HEK293 (cell line): ENCODE measurements at regions not wholly inside any gene's neighbourhood (a gene's known extent, or its start where the extent isn't known, plus 50 kb on each side); places are given as distances from the start of the nearest gene placed in this dataset.
"Not testable (repeated sequence)": the region's sequence is repeated elsewhere in the genome, so short reads cannot be mapped to it uniquely, and the experiment has no call there.

ENCODE experiments used
- CTCF ChIA-PET: fragments of 350-600 bp; formaldehyde crosslinking; extraction: SDS; loops from one replicate; lab custom pipeline; 2021; ENCODE audit warnings: antibody characterized with exemption; lab: Yijun Ruan, JAX
- POLR2A ChIA-PET: fragments of 300-600 bp; formaldehyde crosslinking; extraction: SDS; loops from one replicate; lab custom pipeline; 2020; ENCODE audit warnings: antibody characterized with exemption, inconsistent platforms; lab: Yijun Ruan, JAX
- H3K27ac ChIP-seq: fragments of 200-500 bp; sonication (Bioruptor generic); 2 replicates; pipeline ENCODE4 v1.5.1; 2014; ENCODE audit warnings: low read depth, low read length, control low read depth, inconsistent platforms; ENCODE audit errors: extremely low read depth
- H3K36me3 ChIP-seq, 2 experiments: fragments of 200-500 bp in 1 of 2; sonication (Bioruptor generic) in 1 of 2; 1 replicate in 1 of 2; 2 replicates in 1 of 2; pipeline ENCODE4 v1.5.1; 2014 to 2017; ENCODE audit warnings: inconsistent platforms in 2 of 2, low read length in 2 of 2; ENCODE audit not compliant: control insufficient read depth in 2 of 2, insufficient read depth in 1 of 2
- H3K4me1 ChIP-seq: fragments of 200-500 bp; sonication (Bioruptor generic); 2 replicates; pipeline ENCODE4 v1.5.1; 2014; ENCODE audit warnings: mild to moderate bottlenecking, low read length, inconsistent platforms; ENCODE audit not compliant: control insufficient read depth, insufficient read depth
- H3K4me3 ChIP-seq: 2 replicates; pipeline ENCODE4 v1.5.1; 2011; ENCODE audit warnings: low read depth, mild to moderate bottlenecking, control low read depth, low read length, moderate library complexity
- H3K9me3 ChIP-seq: fragments of 200-500 bp; sonication (Bioruptor generic); 2 replicates; pipeline ENCODE4 v1.5.1; 2014; ENCODE audit warnings: low read depth, low read length, inconsistent platforms; ENCODE audit not compliant: control insufficient read depth, insufficient read depth
- MYNN ChIP-seq: fragments of 450-650 bp; formaldehyde crosslinking; IDR thresholded peaks from 2 replicates; pipeline ENCODE4 v1.5.1; 2016; ENCODE audit warnings: missing biosample characterization, missing genetic modification characterization, borderline replicate concordance
- ZBTB8A ChIP-seq: fragments of 450-650 bp; formaldehyde crosslinking; IDR thresholded peaks from 2 replicates; pipeline ENCODE4 v1.5.1; 2016; ENCODE audit warnings: missing biosample characterization, missing genetic modification characterization
- ZNF138 ChIP-seq: fragments of 450-650 bp; formaldehyde crosslinking; IDR thresholded peaks from 2 replicates; pipeline ENCODE4 v1.5.1; 2016; ENCODE audit warnings: missing biosample characterization, missing genetic modification characterization, borderline replicate concordance
- ZNF140 ChIP-seq: fragments of 450-650 bp; formaldehyde crosslinking; IDR thresholded peaks from 2 replicates; pipeline ENCODE4 v1.5.1; 2016; ENCODE audit warnings: missing biosample characterization, missing genetic modification characterization
- ZNF202 ChIP-seq: fragments of 450-650 bp; formaldehyde crosslinking; IDR thresholded peaks from 2 replicates; pipeline ENCODE4 v1.5.1; 2016; ENCODE audit warnings: missing biosample characterization, missing genetic modification characterization, borderline replicate concordance
- ZNF266 ChIP-seq: fragments of 450-650 bp; formaldehyde crosslinking; IDR thresholded peaks from 2 replicates; pipeline ENCODE4 v1.5.1; 2016; ENCODE audit warnings: missing biosample characterization, missing genetic modification characterization, low read depth
- ZNF394 ChIP-seq: fragments of 450-650 bp; formaldehyde crosslinking; IDR thresholded peaks from 2 replicates; pipeline ENCODE4 v1.5.1; 2016; ENCODE audit warnings: missing biosample characterization, missing genetic modification characterization, mild to moderate bottlenecking, moderate library complexity, borderline replicate concordance
- ZNF433 ChIP-seq: fragments of 450-650 bp; formaldehyde crosslinking; IDR thresholded peaks from 2 replicates; pipeline ENCODE4 v1.5.1; 2016; ENCODE audit warnings: missing biosample characterization, missing genetic modification characterization, low read depth
- ZNF510 ChIP-seq: fragments of 450-650 bp; formaldehyde crosslinking; IDR thresholded peaks from 2 replicates; pipeline ENCODE4 v1.5.1; 2018; ENCODE audit warnings: mild to moderate bottlenecking, missing genetic modification characterization, missing biosample characterization; ENCODE audit not compliant: insufficient replicate concordance
- ZNF555 ChIP-seq: fragments of 450-650 bp; formaldehyde crosslinking; conservative IDR thresholded peaks from 2 replicates; pipeline ENCODE4 v1.5.1; 2017; ENCODE audit warnings: missing biosample characterization, mild to moderate bottlenecking, missing genetic modification characterization, inconsistent platforms
- ZNF558 ChIP-seq: fragments of 450-650 bp; formaldehyde crosslinking; IDR thresholded peaks from 2 replicates; pipeline ENCODE4 v1.5.1; 2016; ENCODE audit warnings: missing biosample characterization, missing genetic modification characterization
- ZNF560 ChIP-seq: fragments of 450-650 bp; formaldehyde crosslinking; IDR thresholded peaks from 2 replicates; pipeline ENCODE4 v1.5.1; 2017; ENCODE audit warnings: missing biosample characterization, missing genetic modification characterization, borderline replicate concordance
- ZNF623 ChIP-seq: fragments of 450-650 bp; formaldehyde crosslinking; IDR thresholded peaks from 2 replicates; pipeline ENCODE4 v1.5.1; 2016; ENCODE audit warnings: missing biosample characterization, missing genetic modification characterization
- ZNF629 ChIP-seq: fragments of 450-650 bp; formaldehyde crosslinking; IDR thresholded peaks from 2 replicates; pipeline ENCODE4 v1.5.1; 2017; ENCODE audit warnings: missing biosample characterization, missing genetic modification characterization
- ZNF654 ChIP-seq: fragments of 450-650 bp; formaldehyde crosslinking; IDR thresholded peaks from 2 replicates; pipeline ENCODE4 v1.5.1; 2016; ENCODE audit warnings: low read depth, missing biosample characterization, missing genetic modification characterization
- ZNF664 ChIP-seq: fragments of 450-650 bp; formaldehyde crosslinking; IDR thresholded peaks from 2 replicates; pipeline ENCODE4 v1.5.1; 2016; ENCODE audit warnings: missing biosample characterization, missing genetic modification characterization
- TF ChIP-seq, protein P1 (sequence below): fragments of 450-650 bp; formaldehyde crosslinking; IDR thresholded peaks from 2 replicates; pipeline ENCODE4 v1.5.1; 2016; ENCODE audit warnings: missing biosample characterization, missing genetic modification characterization
- TF ChIP-seq, protein P2 (sequence below): fragments of 450-650 bp; formaldehyde crosslinking; conservative IDR thresholded peaks from 2 replicates; pipeline ENCODE4 v1.5.1; 2016; ENCODE audit warnings: low read depth, missing biosample characterization, missing genetic modification characterization
- TF ChIP-seq, protein P3 (sequence below): fragments of 450-650 bp; formaldehyde crosslinking; IDR thresholded peaks from 2 replicates; pipeline ENCODE4 v1.5.1; 2016; ENCODE audit warnings: missing biosample characterization, missing genetic modification characterization
- TF ChIP-seq, protein P4 (sequence below): fragments of 450-650 bp; formaldehyde crosslinking; conservative IDR thresholded peaks from 2 replicates; pipeline ENCODE4 v1.5.1; 2016; ENCODE audit warnings: low read depth, missing biosample characterization, missing genetic modification characterization

DNA sequence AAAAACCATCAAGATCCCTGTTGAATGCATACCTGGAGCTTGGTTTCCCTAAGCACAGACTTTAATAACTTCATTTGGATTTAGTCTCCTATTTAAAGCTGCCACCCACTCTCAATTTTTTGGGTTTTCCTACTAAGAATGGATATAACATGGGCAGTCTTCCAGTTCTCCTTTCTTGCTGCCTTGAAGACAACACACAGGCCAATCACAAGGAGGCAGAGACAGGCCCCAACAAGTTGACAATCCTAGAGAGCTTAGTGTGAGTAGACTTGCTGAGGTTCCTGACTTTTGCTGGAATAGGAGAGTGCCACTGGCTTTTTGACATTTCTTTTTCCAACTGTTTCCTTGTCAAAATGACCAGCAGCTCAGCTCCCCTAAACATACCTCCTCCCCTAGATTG lies 112.3 kb upstream of the ESR1 start:
- Histone ChIP-seq H3K36me3 (no peaks in the 10 kb centered on the region), H3K4me1 (no peaks in the 10 kb centered on the region), H3K4me3 (no peak overlapping the region), H3K9me3 (no peaks in the 10 kb centered on the region), H3K27ac (no peak overlapping the region)
- ChIA-PET CTCF (interaction anchor here (0.6 to 0.7 kb wide), 4 partner anchors 20 to 1540 kb away, joined by 3 read pairs; no protein-coding TSS in a partner anchor), POLR2A (no interaction called here)
- TF ChIP-seq, protein P1, sequence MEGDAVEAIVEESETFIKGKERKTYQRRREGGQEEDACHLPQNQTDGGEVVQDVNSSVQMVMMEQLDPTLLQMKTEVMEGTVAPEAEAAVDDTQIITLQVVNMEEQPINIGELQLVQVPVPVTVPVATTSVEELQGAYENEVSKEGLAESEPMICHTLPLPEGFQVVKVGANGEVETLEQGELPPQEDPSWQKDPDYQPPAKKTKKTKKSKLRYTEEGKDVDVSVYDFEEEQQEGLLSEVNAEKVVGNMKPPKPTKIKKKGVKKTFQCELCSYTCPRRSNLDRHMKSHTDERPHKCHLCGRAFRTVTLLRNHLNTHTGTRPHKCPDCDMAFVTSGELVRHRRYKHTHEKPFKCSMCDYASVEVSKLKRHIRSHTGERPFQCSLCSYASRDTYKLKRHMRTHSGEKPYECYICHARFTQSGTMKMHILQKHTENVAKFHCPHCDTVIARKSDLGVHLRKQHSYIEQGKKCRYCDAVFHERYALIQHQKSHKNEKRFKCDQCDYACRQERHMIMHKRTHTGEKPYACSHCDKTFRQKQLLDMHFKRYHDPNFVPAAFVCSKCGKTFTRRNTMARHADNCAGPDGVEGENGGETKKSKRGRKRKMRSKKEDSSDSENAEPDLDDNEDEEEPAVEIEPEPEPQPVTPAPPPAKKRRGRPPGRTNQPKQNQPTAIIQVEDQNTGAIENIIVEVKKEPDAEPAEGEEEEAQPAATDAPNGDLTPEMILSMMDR: no peak
- no peak for TF ChIP-seq MYNN (tag by site-specific recombination)

DNA sequence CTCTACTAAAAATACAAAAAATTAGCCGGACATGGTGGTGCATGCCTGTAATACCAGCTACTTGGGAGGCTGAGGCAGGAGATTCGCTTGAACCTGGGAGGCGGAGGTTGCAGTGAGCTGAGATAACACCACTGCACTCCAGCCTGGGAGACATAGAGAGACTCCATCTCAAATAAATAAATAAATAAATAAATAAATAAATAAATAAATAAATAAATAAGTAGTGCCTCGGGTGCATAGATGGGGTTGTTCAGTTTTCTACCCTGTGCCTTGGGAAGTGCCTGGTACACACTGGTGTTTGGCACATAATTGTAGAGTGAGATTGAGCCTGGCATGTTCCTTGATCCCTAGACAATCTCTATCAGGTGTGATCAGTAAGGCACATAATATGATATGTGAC lies 111.2 kb upstream of the ESR1 start:
- H3K4me1 ChIP-seq, POLR2A ChIA-PET, H3K36me3 ChIP-seq, H3K27ac ChIP-seq, H3K4me3 ChIP-seq, H3K9me3 ChIP-seq: not testable (repeated sequence)
- CTCF ChIA-PET: interaction anchor here (1.5 kb wide), 1 partner anchor 9 kb away, joined by 3 read pairs; no protein-coding TSS in a partner anchor
- TF ChIP-seq ZNF629 (tag by site-specific recombination): peak; percentile 29; the same call in 1 of the 2 replicates
- 0 out of 2 replicates have a peak, but pooled peaks have one; percentile 14 for TF ChIP-seq ZNF558 (tag by site-specific recombination)
- TF ChIP-seq ZNF138: peak; percentile 59; the same call in 1 of the 2 replicates
- 0 out of 2 replicates have a peak, but pooled peaks have one; percentile 36 for TF ChIP-seq ZBTB8A
- TF ChIP-seq ZNF654: peak; percentile 19; the same call in 1 of the 2 replicates
- TF ChIP-seq ZNF202 (tag by site-specific recombination): peak; percentile 68; the same call in 1 of the 2 replicates
- TF ChIP-seq ZNF394: peak; percentile 85; the same call in 1 of the 2 replicates
- TF ChIP-seq ZNF266 (tag by site-specific recombination): peak; percentile 38; the same call in 1 of the 2 replicates
- TF ChIP-seq, protein P2, sequence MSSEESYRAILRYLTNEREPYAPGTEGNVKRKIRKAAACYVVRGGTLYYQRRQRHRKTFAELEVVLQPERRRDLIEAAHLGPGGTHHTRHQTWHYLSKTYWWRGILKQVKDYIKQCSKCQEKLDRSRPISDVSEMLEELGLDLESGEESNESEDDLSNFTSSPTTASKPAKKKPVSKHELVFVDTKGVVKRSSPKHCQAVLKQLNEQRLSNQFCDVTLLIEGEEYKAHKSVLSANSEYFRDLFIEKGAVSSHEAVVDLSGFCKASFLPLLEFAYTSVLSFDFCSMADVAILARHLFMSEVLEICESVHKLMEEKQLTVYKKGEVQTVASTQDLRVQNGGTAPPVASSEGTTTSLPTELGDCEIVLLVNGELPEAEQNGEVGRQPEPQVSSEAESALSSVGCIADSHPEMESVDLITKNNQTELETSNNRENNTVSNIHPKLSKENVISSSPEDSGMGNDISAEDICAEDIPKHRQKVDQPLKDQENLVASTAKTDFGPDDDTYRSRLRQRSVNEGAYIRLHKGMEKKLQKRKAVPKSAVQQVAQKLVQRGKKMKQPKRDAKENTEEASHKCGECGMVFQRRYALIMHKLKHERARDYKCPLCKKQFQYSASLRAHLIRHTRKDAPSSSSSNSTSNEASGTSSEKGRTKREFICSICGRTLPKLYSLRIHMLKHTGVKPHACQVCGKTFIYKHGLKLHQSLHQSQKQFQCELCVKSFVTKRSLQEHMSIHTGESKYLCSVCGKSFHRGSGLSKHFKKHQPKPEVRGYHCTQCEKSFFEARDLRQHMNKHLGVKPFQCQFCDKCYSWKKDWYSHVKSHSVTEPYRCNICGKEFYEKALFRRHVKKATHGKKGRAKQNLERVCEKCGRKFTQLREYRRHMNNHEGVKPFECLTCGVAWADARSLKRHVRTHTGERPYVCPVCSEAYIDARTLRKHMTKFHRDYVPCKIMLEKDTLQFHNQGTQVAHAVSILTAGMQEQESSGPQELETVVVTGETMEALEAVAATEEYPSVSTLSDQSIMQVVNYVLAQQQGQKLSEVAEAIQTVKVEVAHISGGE (tag by site-specific recombination): peak; percentile 60; the same call in 1 of the 2 replicates
- TF ChIP-seq ZNF623 (tag by site-specific recombination): peak; percentile 64
- TF ChIP-seq, protein P3, sequence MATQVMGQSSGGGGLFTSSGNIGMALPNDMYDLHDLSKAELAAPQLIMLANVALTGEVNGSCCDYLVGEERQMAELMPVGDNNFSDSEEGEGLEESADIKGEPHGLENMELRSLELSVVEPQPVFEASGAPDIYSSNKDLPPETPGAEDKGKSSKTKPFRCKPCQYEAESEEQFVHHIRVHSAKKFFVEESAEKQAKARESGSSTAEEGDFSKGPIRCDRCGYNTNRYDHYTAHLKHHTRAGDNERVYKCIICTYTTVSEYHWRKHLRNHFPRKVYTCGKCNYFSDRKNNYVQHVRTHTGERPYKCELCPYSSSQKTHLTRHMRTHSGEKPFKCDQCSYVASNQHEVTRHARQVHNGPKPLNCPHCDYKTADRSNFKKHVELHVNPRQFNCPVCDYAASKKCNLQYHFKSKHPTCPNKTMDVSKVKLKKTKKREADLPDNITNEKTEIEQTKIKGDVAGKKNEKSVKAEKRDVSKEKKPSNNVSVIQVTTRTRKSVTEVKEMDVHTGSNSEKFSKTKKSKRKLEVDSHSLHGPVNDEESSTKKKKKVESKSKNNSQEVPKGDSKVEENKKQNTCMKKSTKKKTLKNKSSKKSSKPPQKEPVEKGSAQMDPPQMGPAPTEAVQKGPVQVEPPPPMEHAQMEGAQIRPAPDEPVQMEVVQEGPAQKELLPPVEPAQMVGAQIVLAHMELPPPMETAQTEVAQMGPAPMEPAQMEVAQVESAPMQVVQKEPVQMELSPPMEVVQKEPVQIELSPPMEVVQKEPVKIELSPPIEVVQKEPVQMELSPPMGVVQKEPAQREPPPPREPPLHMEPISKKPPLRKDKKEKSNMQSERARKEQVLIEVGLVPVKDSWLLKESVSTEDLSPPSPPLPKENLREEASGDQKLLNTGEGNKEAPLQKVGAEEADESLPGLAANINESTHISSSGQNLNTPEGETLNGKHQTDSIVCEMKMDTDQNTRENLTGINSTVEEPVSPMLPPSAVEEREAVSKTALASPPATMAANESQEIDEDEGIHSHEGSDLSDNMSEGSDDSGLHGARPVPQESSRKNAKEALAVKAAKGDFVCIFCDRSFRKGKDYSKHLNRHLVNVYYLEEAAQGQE (tag by site-specific recombination): peak; percentile 64; the same call in 1 of the 2 replicates
- peak; percentile 33 for TF ChIP-seq ZNF510 (tag by site-specific recombination)
- TF ChIP-seq ZNF664 (tag by site-specific recombination): peak; percentile 19; the same call in 1 of the 2 replicates
- peak; percentile 66; the same call in 1 of the 2 replicates for TF ChIP-seq ZNF560
- TF ChIP-seq ZNF433 (tag by site-specific recombination): peak; percentile 87
- peak; percentile 72; the same call in 1 of the 2 replicates for TF ChIP-seq ZNF140 (tag by site-specific recombination)
- TF ChIP-seq, protein P4, sequence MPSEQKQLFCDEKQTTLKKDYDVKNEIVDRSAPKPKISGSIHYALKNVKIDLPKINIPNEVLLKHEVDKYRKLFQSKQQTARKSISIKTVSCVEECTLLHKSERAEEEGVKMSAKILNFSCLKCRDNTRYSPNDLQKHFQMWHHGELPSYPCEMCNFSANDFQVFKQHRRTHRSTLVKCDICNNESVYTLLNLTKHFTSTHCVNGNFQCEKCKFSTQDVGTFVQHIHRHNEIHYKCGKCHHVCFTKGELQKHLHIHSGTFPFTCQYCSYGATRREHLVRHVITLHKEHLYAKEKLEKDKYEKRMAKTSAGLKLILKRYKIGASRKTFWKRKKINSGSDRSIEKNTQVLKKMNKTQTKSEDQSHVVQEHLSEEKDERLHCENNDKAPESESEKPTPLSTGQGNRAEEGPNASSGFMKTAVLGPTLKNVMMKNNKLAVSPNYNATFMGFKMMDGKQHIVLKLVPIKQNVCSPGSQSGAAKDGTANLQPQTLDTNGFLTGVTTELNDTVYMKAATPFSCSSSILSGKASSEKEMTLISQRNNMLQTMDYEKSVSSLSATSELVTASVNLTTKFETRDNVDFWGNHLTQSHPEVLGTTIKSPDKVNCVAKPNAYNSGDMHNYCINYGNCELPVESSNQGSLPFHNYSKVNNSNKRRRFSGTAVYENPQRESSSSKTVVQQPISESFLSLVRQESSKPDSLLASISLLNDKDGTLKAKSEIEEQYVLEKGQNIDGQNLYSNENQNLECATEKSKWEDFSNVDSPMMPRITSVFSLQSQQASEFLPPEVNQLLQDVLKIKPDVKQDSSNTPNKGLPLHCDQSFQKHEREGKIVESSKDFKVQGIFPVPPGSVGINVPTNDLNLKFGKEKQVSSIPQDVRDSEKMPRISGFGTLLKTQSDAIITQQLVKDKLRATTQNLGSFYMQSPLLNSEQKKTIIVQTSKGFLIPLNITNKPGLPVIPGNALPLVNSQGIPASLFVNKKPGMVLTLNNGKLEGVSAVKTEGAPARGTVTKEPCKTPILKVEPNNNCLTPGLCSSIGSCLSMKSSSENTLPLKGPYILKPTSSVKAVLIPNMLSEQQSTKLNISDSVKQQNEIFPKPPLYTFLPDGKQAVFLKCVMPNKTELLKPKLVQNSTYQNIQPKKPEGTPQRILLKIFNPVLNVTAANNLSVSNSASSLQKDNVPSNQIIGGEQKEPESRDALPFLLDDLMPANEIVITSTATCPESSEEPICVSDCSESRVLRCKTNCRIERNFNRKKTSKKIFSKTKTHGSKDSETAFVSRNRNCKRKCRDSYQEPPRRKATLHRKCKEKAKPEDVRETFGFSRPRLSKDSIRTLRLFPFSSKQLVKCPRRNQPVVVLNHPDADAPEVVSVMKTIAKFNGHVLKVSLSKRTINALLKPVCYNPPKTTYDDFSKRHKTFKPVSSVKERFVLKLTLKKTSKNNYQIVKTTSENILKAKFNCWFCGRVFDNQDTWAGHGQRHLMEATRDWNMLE (tag by site-specific recombination): peak; percentile 83
- peak; percentile 74 for TF ChIP-seq ZNF555 (tag by site-specific recombination)
